ENCODE measurements at regions not wholly inside any gene's neighbourhood (a gene's known extent, or its start where the extent isn't known, plus 50 kb on each side); places are given as distances from the start of the nearest gene placed in this dataset.
A peak's percentile ranks its signal among the peaks of the same experiment; 100 is the strongest.

GRCh38 chr1:38353956-38354355 lies 307.4 kb upstream of the POU3F1 start:
- Histone ChIP-seq H3K4me2 (ENCODE audit: low read length) (no peak overlapping the region), H3K27ac (ENCODE audit: low read length) (peak overlapping the region; percentile 78), H4K20me1 (ENCODE audit: insufficient read depth) (no peaks in the 10 kb centered on the region), H3K9ac (ENCODE audit: low read length) (no peak overlapping the region), H3F3A (ENCODE audit: insufficient read depth, low read length, poor library complexity, severe bottlenecking) (no peaks in the 10 kb centered on the region), H2AFZ (ENCODE audit: low read depth, low read length) (no peak overlapping the region), H3K9me2 (ENCODE audit: insufficient read depth, low read length) (no peaks in the 10 kb centered on the region), H3K4me3 (ENCODE audit: low read length) (peak overlapping the region; percentile 33), H3K27me3 (ENCODE audit: insufficient read depth, low read depth, low read length) (no peaks in the 10 kb centered on the region), H3K79me2 (replicated peaks; ENCODE audit: insufficient read depth, low read length) (no peaks in the 10 kb centered on the region), H3K36me3 (ENCODE audit: insufficient read depth, low read length) (no peaks in the 10 kb centered on the region), H3K9me3 (ENCODE audit: low read length) (no peaks in the 10 kb centered on the region)
- TF ChIP-seq POLR2AphosphoS5 (IDR thresholded peaks at IDR 0.05) (peak; percentile 75), REST (IDR thresholded peaks at IDR 0.05; ENCODE audit: borderline replicate concordance) (no peak), RAD21 (conservative IDR thresholded peaks at IDR 0.05) (peak; percentile 32), CTCF (IDR thresholded peaks at IDR 0.05; ENCODE audit: poor library complexity, severe bottlenecking) (no peak), EZH2 (IDR thresholded peaks at IDR 0.05; ENCODE audit: borderline replicate concordance, insufficient read depth, low read length, poor library complexity, severe bottlenecking) (no peak), EP300 (conservative IDR thresholded peaks at IDR 0.05; ENCODE audit: poor library complexity, severe bottlenecking) (peak; percentile 98), TAF1 (IDR thresholded peaks at IDR 0.05; ENCODE audit: low read depth) (no peak), MXI1 (conservative IDR thresholded peaks at IDR 0.05; ENCODE audit: poor library complexity, severe bottlenecking) (no peak), SMC3 (conservative IDR thresholded peaks at IDR 0.05; ENCODE audit: poor library complexity) (peak; percentile 19)

GRCh38 chr1:38352869-38353268 lies 306.3 kb upstream of the POU3F1 start:
- no peak overlapping the region for H3K4me2 ChIP-seq (ENCODE audit: low read length)
- H3K27me3 ChIP-seq (ENCODE audit: insufficient read depth, low read depth, low read length) = no peaks in the 10 kb centered on the region
- no peaks in the 10 kb centered on the region for H4K20me1 ChIP-seq (ENCODE audit: insufficient read depth)
- no peaks in the 10 kb centered on the region for H3F3A ChIP-seq (ENCODE audit: insufficient read depth, low read length, poor library complexity, severe bottlenecking)
- peak overlapping the region; percentile 78 for H3K27ac ChIP-seq (ENCODE audit: low read length)
- no peak for TF ChIP-seq EP300 (conservative IDR thresholded peaks at IDR 0.05; ENCODE audit: poor library complexity, severe bottlenecking)
- no peak for TF ChIP-seq SMC3 (conservative IDR thresholded peaks at IDR 0.05; ENCODE audit: poor library complexity)
- no peak for TF ChIP-seq RAD21 (conservative IDR thresholded peaks at IDR 0.05)
- no peak for TF ChIP-seq REST (IDR thresholded peaks at IDR 0.05; ENCODE audit: borderline replicate concordance)
- TF ChIP-seq POLR2AphosphoS5 (IDR thresholded peaks at IDR 0.05) = no peak
- TF ChIP-seq CTCF (IDR thresholded peaks at IDR 0.05; ENCODE audit: poor library complexity, severe bottlenecking) = no peak
- TF ChIP-seq TAF1 (IDR thresholded peaks at IDR 0.05; ENCODE audit: low read depth) = no peak
- no peak for TF ChIP-seq EZH2 (IDR thresholded peaks at IDR 0.05; ENCODE audit: borderline replicate concordance, insufficient read depth, low read length, poor library complexity, severe bottlenecking)
- TF ChIP-seq MXI1 (conservative IDR thresholded peaks at IDR 0.05; ENCODE audit: poor library complexity, severe bottlenecking) = no peak
- no peaks in the 10 kb centered on the region for H3K79me2 ChIP-seq (replicated peaks; ENCODE audit: insufficient read depth, low read length)
- no peak overlapping the region for H3K4me3 ChIP-seq (ENCODE audit: low read length)
- peaks cover under 1% of the 10 kb centered on the region for H3K9me3 ChIP-seq (ENCODE audit: low read length)
- H3K9me2 ChIP-seq (ENCODE audit: insufficient read depth, low read length) = no peaks in the 10 kb centered on the region
- peak overlapping the region; percentile 18 for H3K9ac ChIP-seq (ENCODE audit: low read length)
- H2AFZ ChIP-seq (ENCODE audit: low read depth, low read length) = no peak overlapping the region
- no peaks in the 10 kb centered on the region for H3K36me3 ChIP-seq (ENCODE audit: insufficient read depth, low read length)

Data from neural cell (in vitro differentiated cells).